Fibroblast of lung (primary cell): ENCODE measurements at regions not wholly inside any gene's neighbourhood (a gene's known extent, or its start where the extent isn't known, plus 50 kb on each side); places are given as distances from the start of the nearest gene placed in this dataset.
"Not testable (repeated sequence)": the region's sequence is repeated elsewhere in the genome, so short reads cannot be mapped to it uniquely, and the experiment has no call there.

Experiments used
- EZH2 ChIP-seq: IDR thresholded peaks from 2 replicates; pipeline ENCODE4 v1.5.1; 2012; ENCODE audit warnings: low read length, control low read depth, mild to moderate bottlenecking; ENCODE audit errors: missing control alignments
- TF ChIP-seq, protein P1 (sequence below), 2 donors: IDR thresholded peaks in 1 of 2; conservative IDR thresholded peaks in 1 of 2; 1 replicate in 1 of 2; 2 replicates in 1 of 2; pipeline ENCODE4 v1.5.1; 2011 to 2012; ENCODE audit warnings: low read length in 2 of 2, control low read depth in 1 of 2, inconsistent platforms in 1 of 2, low read depth in 1 of 2, mild to moderate bottlenecking in 1 of 2

DNA sequence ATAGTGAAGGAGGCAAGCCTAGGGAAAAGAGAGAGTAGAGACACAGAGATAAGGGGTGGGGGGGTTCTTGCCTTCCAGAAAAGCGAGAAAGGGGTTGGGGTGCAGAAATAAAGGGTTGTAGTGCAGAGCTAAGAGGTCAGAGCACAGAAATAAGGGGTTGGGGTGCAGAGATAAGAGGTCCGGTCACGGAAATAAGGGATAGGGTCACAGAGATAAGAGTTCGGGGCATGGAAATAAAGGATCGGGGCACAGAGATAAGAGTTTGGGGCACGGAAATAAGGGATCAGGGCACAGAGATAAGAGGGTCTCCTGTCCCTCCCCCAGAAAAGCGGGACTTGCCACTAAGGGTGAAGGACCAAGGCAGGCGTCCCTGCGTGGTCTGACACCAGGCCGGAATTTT is 222.0 kb downstream of the OTOP1 start:
- TF ChIP-seq, protein P1, sequence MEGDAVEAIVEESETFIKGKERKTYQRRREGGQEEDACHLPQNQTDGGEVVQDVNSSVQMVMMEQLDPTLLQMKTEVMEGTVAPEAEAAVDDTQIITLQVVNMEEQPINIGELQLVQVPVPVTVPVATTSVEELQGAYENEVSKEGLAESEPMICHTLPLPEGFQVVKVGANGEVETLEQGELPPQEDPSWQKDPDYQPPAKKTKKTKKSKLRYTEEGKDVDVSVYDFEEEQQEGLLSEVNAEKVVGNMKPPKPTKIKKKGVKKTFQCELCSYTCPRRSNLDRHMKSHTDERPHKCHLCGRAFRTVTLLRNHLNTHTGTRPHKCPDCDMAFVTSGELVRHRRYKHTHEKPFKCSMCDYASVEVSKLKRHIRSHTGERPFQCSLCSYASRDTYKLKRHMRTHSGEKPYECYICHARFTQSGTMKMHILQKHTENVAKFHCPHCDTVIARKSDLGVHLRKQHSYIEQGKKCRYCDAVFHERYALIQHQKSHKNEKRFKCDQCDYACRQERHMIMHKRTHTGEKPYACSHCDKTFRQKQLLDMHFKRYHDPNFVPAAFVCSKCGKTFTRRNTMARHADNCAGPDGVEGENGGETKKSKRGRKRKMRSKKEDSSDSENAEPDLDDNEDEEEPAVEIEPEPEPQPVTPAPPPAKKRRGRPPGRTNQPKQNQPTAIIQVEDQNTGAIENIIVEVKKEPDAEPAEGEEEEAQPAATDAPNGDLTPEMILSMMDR (conservative IDR thresholded peaks at IDR 0.05 in 1 of 2, IDR thresholded peaks at IDR 0.05 in 1 of 2; ENCODE audit: low read depth in 1 of 2, low read length in 2 of 2) = not testable (repeated sequence)
- TF ChIP-seq EZH2 = not testable (repeated sequence)
